HCT116 (cell line): ENCODE measurements at regions not wholly inside any gene's neighbourhood (a gene's known extent, or its start where the extent isn't known, plus 50 kb on each side); places are given as distances from the start of the nearest gene placed in this dataset.

Experiments used
- ATAC-seq: fragments of 200-7000 bp; cut with Tn5 transposase; 2 replicates; pipeline ENCODE4 v1.9.1; 2020; ENCODE audit warnings: mild to moderate bottlenecking, moderate library complexity
- BruUV-seq: library from RNA; stranded (reverse); fragments of 400-500 nt; replicated peaks from 2 replicates; lab custom pipeline; 2021; lab: Mats Ljungman, UMichigan
- CTCF ChIA-PET: fragments of 300-600 bp; sonication (Branson Sonifier 250); formaldehyde crosslinking; loops from one replicate; lab custom pipeline; 2021; ENCODE audit warnings: antibody characterized with exemption; lab: Charles Lee
- POLR2A ChIA-PET: fragments of 300-600, 350-600 bp; sonication (Branson Sonifier 250); formaldehyde crosslinking; loops from one replicate; lab custom pipeline; 2021; ENCODE audit warnings: antibody characterized with exemption; lab: Charles Lee
- RAD21 ChIA-PET, 2 experiments: fragments of 300-600 bp; sonication (Branson Sonifier 250); formaldehyde crosslinking; loops; one replicate each; lab custom pipeline; 2023; ENCODE audit warnings: low total read pairs in 2 of 2; ENCODE audit not compliant: uncharacterized antibody in 2 of 2, unreplicated experiment in 2 of 2, low non-redundant PET in 1 of 2; lab: Charles Lee
- DNase-seq: peaks from one replicate; pipeline ENCODE4 v3.0.0-alpha.2; 2010; ENCODE audit warnings: low read depth, low spot score
- H2AFZ ChIP-seq: fragments of 200-600 bp; shearing (Covaris generic), sonication (generic); 2 replicates; pipeline ENCODE4 v1.6.1; 2017; ENCODE audit warnings: low read depth, mixed run types, mixed read lengths, antibody characterized with exemption, low read length; ENCODE audit not compliant: poor library complexity, severe bottlenecking
- H3K27ac ChIP-seq: 2 replicates; pipeline ENCODE4 v1.5.1; 2012; ENCODE audit warnings: low read depth, low read length
- H3K27me3 ChIP-seq: fragments of 200-600 bp; sonication (generic); 2 replicates; pipeline ENCODE4 v1.6.1; 2016; ENCODE audit warnings: mixed run types, low read length, mixed read lengths; ENCODE audit not compliant: insufficient read depth
- H3K36me3 ChIP-seq, 2 experiments: fragments of 200-500 bp in 1 of 2; fragments of 200-600 bp in 1 of 2; sonication (Bioruptor generic) in 1 of 2; sonication (generic) in 1 of 2; 2 replicates each; pipeline versions ENCODE4 v1.5.1 to v1.6.1; 2014 to 2016; ENCODE audit warnings: low read length in 2 of 2, inconsistent platforms in 1 of 2, mixed read lengths in 1 of 2, mixed run types in 1 of 2; ENCODE audit not compliant: insufficient read depth in 2 of 2, control insufficient read depth in 1 of 2
- H3K4me1 ChIP-seq, 2 experiments: fragments of 200-600 bp in 1 of 2; sonication (generic) in 1 of 2; 2 replicates each; pipeline versions ENCODE4 v1.5.1 to v1.6.1; 2012 to 2017; ENCODE audit warnings: low read length in 2 of 2, inconsistent platforms in 1 of 2, mild to moderate bottlenecking in 1 of 2, mixed read lengths in 1 of 2, mixed run types in 1 of 2, moderate library complexity in 1 of 2; ENCODE audit not compliant: insufficient read depth in 2 of 2, control insufficient read depth in 1 of 2
- H3K4me2 ChIP-seq: fragments of 200-600 bp; sonication (generic); 2 replicates; pipeline ENCODE4 v1.6.1; 2017; ENCODE audit warnings: mixed run types, low read length, mixed read lengths
- H3K4me3 ChIP-seq, 2 experiments: fragments of 200-600 bp in 1 of 2; sonication (generic) in 1 of 2; replicated peaks in 1 of 2; 2 replicates each; pipeline ENCODE4 v1.5.1; 2011 to 2016; ENCODE audit warnings: low read length in 2 of 2, control low read depth in 1 of 2, low read depth in 1 of 2, mild to moderate bottlenecking in 1 of 2, mixed read lengths in 1 of 2, mixed run types in 1 of 2
- H3K79me2 ChIP-seq: fragments of 200-600 bp; sonication (generic); 2 replicates; pipeline ENCODE4 v1.6.1; 2017; ENCODE audit warnings: mild to moderate bottlenecking, mixed run types, low read length, moderate library complexity, mixed read lengths; ENCODE audit not compliant: insufficient read depth
- H3K9ac ChIP-seq: fragments of 200-600 bp; sonication (generic); 2 replicates; pipeline ENCODE4 v1.6.1; 2016; ENCODE audit warnings: low read length, mixed read lengths
- H3K9me2 ChIP-seq: fragments of 200-600 bp; sonication (generic), shearing (Covaris generic); 2 replicates; pipeline ENCODE4 v1.6.1; 2017; ENCODE audit warnings: mixed run types, mild to moderate bottlenecking, moderate library complexity; ENCODE audit not compliant: insufficient read depth
- H3K9me3 ChIP-seq, 2 experiments: fragments of 200-500 bp in 1 of 2; fragments of 200-600 bp in 1 of 2; sonication (Bioruptor generic) in 1 of 2; sonication (generic) in 1 of 2; 2 replicates each; pipeline ENCODE4 v1.6.1; 2014 to 2017; ENCODE audit warnings: low read length in 2 of 2, mixed read lengths in 2 of 2, inconsistent platforms in 1 of 2, low read depth in 1 of 2, mild to moderate bottlenecking in 1 of 2, mixed run types in 1 of 2, moderate library complexity in 1 of 2; ENCODE audit not compliant: control insufficient read depth in 1 of 2, insufficient read depth in 1 of 2
- H4K20me1 ChIP-seq: fragments of 200-600 bp; sonication (generic), shearing (Covaris generic); 2 replicates; pipeline ENCODE4 v1.6.1; 2017; ENCODE audit warnings: mixed run types, mild to moderate bottlenecking, moderate library complexity; ENCODE audit not compliant: insufficient read depth
- CBX3 ChIP-seq: IDR thresholded peaks from 2 replicates; pipeline ENCODE4 v1.6.1; 2012; ENCODE audit warnings: low read depth
- CTCF ChIP-seq, 3 experiments: fragments of 200-600 bp in 1 of 3; sonication (generic) in 1 of 3; IDR thresholded peaks in 2 of 3; conservative IDR thresholded peaks in 1 of 3; 2 replicates each; pipeline ENCODE4 v1.5.1; 2012 to 2017; ENCODE audit warnings: low read depth in 2 of 3, low read length in 2 of 3, antibody characterized with exemption in 1 of 3, borderline replicate concordance in 1 of 3, control low read depth in 1 of 3, mild to moderate bottlenecking in 1 of 3, mixed read lengths in 1 of 3, mixed run types in 1 of 3, moderate library complexity in 1 of 3; ENCODE audit not compliant: insufficient read depth in 1 of 3
- EGR1 ChIP-seq: IDR thresholded peaks from 2 replicates; pipeline ENCODE4 v1.6.1; 2012; ENCODE audit warnings: low read depth
- ELF1 ChIP-seq: IDR thresholded peaks from 2 replicates; pipeline ENCODE4 v1.6.1; 2012; ENCODE audit warnings: low read depth, borderline replicate concordance
- EZH2 ChIP-seq: fragments of 200-600 bp; sonication (generic); IDR thresholded peaks from 2 replicates; pipeline ENCODE4 v1.6.1; 2017; ENCODE audit warnings: antibody characterized with exemption, mixed run types
- FOSL1 ChIP-seq: IDR thresholded peaks from 2 replicates; pipeline ENCODE4 v1.6.1; 2012; ENCODE audit warnings: low read depth
- JUND ChIP-seq: IDR thresholded peaks from 2 replicates; pipeline ENCODE4 v1.6.1; 2012
- POLR2A ChIP-seq: IDR thresholded peaks from 2 replicates; pipeline ENCODE4 v1.7.0; 2011; ENCODE audit warnings: borderline replicate concordance; ENCODE audit not compliant: insufficient read depth, insufficient read length; ENCODE audit errors: extremely low read depth
- POLR2AphosphoS5 ChIP-seq: IDR thresholded peaks from 2 replicates; pipeline ENCODE4 v1.6.1; 2011; ENCODE audit warnings: mild to moderate bottlenecking, low read depth, low read length, moderate library complexity
- SIN3A ChIP-seq: IDR thresholded peaks from 2 replicates; pipeline ENCODE4 v1.6.1; 2012; ENCODE audit warnings: low read depth
- SRF ChIP-seq: IDR thresholded peaks from 2 replicates; pipeline ENCODE4 v1.6.1; 2012; ENCODE audit warnings: low read depth
- YY1 ChIP-seq: IDR thresholded peaks from 2 replicates; pipeline ENCODE4 v1.6.1; 2011; ENCODE audit warnings: low read length, low read depth, moderate library complexity, mild to moderate bottlenecking; ENCODE audit not compliant: insufficient replicate concordance; ENCODE audit errors: extremely low read depth
- ZFX ChIP-seq: fragments of 450-650 bp; IDR thresholded peaks from 2 replicates; pipeline ENCODE4 v1.6.1; 2017
- intact Hi-C: fragments of 100-400 bp; cut with micrococcal nuclease; formaldehyde crosslinking; loops from 2 replicates; pipeline ENCODE4 v1.10.0; 2022
- TF ChIP-seq, protein P1 (sequence below): IDR thresholded peaks from 2 replicates; pipeline ENCODE4 v1.6.1; 2011; ENCODE audit warnings: mild to moderate bottlenecking, low read length, moderate library complexity; ENCODE audit not compliant: insufficient replicate concordance; ENCODE audit errors: extremely low read depth

DNA sequence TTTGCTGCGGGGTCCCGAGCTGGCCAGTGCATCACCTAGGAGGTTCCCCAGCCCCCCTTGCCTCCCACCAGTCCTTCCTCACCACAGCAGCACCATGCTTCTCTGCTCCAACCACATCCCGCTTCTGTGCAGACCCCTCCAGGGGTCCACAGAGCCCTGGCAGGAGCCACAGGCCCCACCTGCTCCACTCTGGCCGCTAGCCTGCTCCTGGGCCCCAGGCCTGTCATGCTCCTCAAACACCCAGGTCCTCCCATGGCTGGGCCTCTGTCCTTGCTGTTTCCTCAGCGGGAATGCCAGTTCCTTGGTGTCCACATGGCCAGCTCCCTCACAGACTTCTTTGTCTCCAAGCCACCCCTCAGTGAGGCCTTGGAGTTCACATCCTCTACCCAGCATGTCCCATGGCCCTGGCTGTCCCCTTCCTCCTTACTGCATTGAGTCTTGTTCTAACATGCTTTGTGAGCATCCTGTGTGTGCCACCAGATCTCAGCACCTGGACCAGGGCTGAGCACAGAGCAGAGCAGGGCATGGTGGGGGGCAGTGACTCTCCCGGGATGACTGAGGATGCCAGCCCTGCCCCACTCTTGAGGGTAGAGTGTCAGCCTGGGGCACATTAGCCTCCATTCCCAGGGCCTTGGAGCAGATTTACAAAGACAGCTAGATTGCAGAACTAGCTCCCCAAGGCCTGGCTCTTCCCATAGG lies 201.0 kb upstream of the HS6ST1 start:
- ChIA-PET CTCF (no interaction called here), RAD21 (no interaction called here), POLR2A (no interaction called here)
- no TSS peak for BruUV-seq
- no peaks in the 10 kb centered on the region for H3K79me2 ChIP-seq
- H3K9me2 ChIP-seq: no peaks in the 10 kb centered on the region
- ATAC-seq: no peak
- DNase-seq: no peak
- H4K20me1 ChIP-seq: no peaks in the 10 kb centered on the region
- peaks cover 0 to 5% of the 10 kb centered on the region in 2 experiments; a peak in 1 of 4 replicates for H3K4me1 ChIP-seq
- H3K36me3 ChIP-seq: no peaks in the 10 kb centered on the region
- no peak overlapping the region for H3K27ac ChIP-seq
- no peak overlapping the region for H3K9ac ChIP-seq
- no peaks in the 10 kb centered on the region for H3K9me3 ChIP-seq
- H2AFZ ChIP-seq: no peak overlapping the region
- intact Hi-C loops: no loop called here
- TF ChIP-seq YY1: no peak
- no peak for TF ChIP-seq CBX3
- no peak for TF ChIP-seq EZH2
- no peak for TF ChIP-seq EGR1
- TF ChIP-seq CTCF (IDR thresholded peaks at IDR 0.05 in 2 of 3, conservative IDR thresholded peaks at IDR 0.05 in 1 of 3; ENCODE audit: borderline replicate concordance in 1 of 3, insufficient read depth in 1 of 3, low read depth in 2 of 3, low read length in 2 of 3): no peak
- no peak for TF ChIP-seq FOSL1
- no peaks in the 10 kb centered on the region for H3K27me3 ChIP-seq
- no peak overlapping the region for H3K4me3 ChIP-seq
- H3K4me2 ChIP-seq: no peak overlapping the region

DNA sequence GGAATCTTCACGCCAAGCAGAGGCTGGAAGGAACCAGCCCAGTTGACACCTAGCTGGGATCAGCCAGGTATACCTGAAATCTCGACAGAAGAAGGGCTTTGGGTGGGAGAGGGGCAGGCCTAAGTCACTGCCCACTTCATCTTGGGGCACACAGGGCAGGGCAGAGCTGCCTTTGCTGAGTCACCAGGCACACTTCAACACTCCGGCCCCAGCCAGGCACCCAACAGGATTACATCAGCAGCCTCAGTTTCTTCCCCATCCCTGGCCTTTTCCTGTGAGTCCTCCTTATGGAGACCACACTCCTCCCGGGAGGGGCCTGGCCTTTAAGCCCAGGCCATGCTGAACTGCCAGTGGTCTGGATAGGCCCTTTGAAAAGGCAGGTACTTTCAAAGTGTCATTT lies 201.7 kb upstream of the HS6ST1 start:
- Histone ChIP-seq H3K9ac (no peak overlapping the region), H2AFZ (no peak overlapping the region), H3K36me3 (no peaks in the 10 kb centered on the region), H3K9me2 (no peaks in the 10 kb centered on the region), H3K4me1 (peaks cover 0 to 5% of the 10 kb centered on the region in 2 experiments; a peak in 1 of 4 replicates), H4K20me1 (no peaks in the 10 kb centered on the region), H3K4me2 (no peak overlapping the region), H3K9me3 (no peaks in the 10 kb centered on the region), H3K27me3 (no peaks in the 10 kb centered on the region), H3K4me3 (no peak overlapping the region), H3K27ac (no peak overlapping the region), H3K79me2 (no peaks in the 10 kb centered on the region)
- POLR2A ChIA-PET: no interaction called here
- RAD21 ChIA-PET: no interaction called here
- CTCF ChIA-PET: no interaction called here
- BruUV-seq: no TSS peak
- no peak for DNase-seq
- ATAC-seq: no peak
- intact Hi-C loops: no loop called here
- TF ChIP-seq ELF1 (no peak), SRF (no peak), EZH2 (no peak), ZFX (no peak), CTCF (IDR thresholded peaks at IDR 0.05 in 2 of 3, conservative IDR thresholded peaks at IDR 0.05 in 1 of 3; ENCODE audit: borderline replicate concordance in 1 of 3, insufficient read depth in 1 of 3, low read depth in 2 of 3, low read length in 2 of 3) (no peak), FOSL1 (no peak), CBX3 (no peak), POLR2AphosphoS5 (no peak), JUND (no peak), SIN3A (no peak), POLR2A (no peak)
- TF ChIP-seq, protein P1, sequence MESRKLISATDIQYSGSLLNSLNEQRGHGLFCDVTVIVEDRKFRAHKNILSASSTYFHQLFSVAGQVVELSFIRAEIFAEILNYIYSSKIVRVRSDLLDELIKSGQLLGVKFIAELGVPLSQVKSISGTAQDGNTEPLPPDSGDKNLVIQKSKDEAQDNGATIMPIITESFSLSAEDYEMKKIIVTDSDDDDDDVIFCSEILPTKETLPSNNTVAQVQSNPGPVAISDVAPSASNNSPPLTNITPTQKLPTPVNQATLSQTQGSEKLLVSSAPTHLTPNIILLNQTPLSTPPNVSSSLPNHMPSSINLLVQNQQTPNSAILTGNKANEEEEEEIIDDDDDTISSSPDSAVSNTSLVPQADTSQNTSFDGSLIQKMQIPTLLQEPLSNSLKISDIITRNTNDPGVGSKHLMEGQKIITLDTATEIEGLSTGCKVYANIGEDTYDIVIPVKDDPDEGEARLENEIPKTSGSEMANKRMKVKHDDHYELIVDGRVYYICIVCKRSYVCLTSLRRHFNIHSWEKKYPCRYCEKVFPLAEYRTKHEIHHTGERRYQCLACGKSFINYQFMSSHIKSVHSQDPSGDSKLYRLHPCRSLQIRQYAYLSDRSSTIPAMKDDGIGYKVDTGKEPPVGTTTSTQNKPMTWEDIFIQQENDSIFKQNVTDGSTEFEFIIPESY: no peak
